Muscle layer of colon (tissue), 2 donors: ENCODE measurements at regions not wholly inside any gene's neighbourhood (a gene's known extent, or its start where the extent isn't known, plus 50 kb on each side); places are given as distances from the start of the nearest gene placed in this dataset.
A peak's percentile ranks its signal among the peaks of the same experiment; 100 is the strongest.

Experiments used
- H3K27ac ChIP-seq: one replicate; pipeline ENCODE4 v1.7.0; 2013; ENCODE audit warnings: low read depth, mild to moderate bottlenecking, low read length, moderate library complexity
- H3K27me3 ChIP-seq, 2 donors: one replicate each; pipeline ENCODE4 v1.7.0; 2013; ENCODE audit warnings: low read length in 2 of 2, mild to moderate bottlenecking in 2 of 2; ENCODE audit not compliant: insufficient read depth in 2 of 2, control insufficient read depth in 1 of 2
- H3K36me3 ChIP-seq: one replicate; pipeline ENCODE4 v1.7.0; 2013; ENCODE audit warnings: mild to moderate bottlenecking, low read length; ENCODE audit not compliant: insufficient read depth
- H3K4me1 ChIP-seq: one replicate; pipeline ENCODE4 v1.7.0; 2013; ENCODE audit warnings: mild to moderate bottlenecking, low read length; ENCODE audit not compliant: insufficient read depth
- H3K4me3 ChIP-seq, 2 donors: one replicate each; pipeline ENCODE4 v1.7.0; 2013; ENCODE audit warnings: low read length in 2 of 2, low read depth in 1 of 2, mild to moderate bottlenecking in 1 of 2, moderate library complexity in 1 of 2
- H3K9ac ChIP-seq: one replicate; pipeline ENCODE4 v1.7.0; 2013; ENCODE audit warnings: low read length
- H3K9me3 ChIP-seq: one replicate; pipeline ENCODE4 v1.7.0; 2013; ENCODE audit warnings: mild to moderate bottlenecking, low read length
- donor health status: abdominal sarcoma.
- donor health status: Adenocarcinoma of cecum.

GRCh38 chr3:152200476-152201420 lies 68.0 kb upstream of the MBNL1 start:
- Histone ChIP-seq H3K4me3 (peak overlapping the region in 1 of 2 donors; percentile 22), H3K27ac (peak overlapping the region; percentile 56), H3K36me3 (no peaks in the 10 kb centered on the region), H3K4me1 (peaks cover 50% of the 10 kb centered on the region), H3K9ac (peak overlapping the region; percentile 41), H3K9me3 (no peaks in the 10 kb centered on the region), H3K27me3 (no peaks in the 10 kb centered on the region)

DNA sequence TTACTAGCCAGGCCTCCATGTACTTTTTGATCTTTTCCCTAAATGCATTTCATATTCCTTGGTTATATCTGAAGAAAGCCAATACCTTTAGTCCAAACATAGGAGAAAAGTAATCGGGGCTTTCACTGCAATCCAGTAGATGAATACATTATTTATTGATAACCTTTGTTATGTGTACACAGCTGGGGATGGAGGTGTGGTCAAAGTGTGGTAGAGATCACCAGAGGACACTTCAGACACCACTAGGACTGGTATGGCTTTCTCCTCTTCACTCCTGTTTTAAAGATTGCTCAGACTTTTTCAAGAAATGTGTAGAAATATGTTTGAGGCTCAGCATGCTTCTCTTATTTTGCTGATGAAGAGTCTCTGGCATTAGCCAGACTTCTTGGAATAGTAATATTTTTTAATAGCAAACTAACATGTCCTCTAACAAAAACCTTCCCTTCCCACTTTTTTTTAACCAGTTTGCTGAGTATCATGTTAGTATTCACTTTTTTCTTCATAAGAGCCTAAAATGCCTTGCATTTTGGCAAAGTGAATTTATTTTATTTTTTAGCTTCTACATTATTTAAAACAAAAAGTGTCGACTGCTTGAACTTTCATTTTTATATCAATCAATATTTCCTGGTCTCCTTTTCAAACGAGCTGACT lies 65.6 kb upstream of the MBNL1 start:
- peaks cover 49% of the 10 kb centered on the region for H3K4me1 ChIP-seq
- no peaks in the 10 kb centered on the region for H3K27me3 ChIP-seq
- H3K4me3 ChIP-seq = peak overlapping the region in 1 of 2 donors; percentile 58
- H3K27ac ChIP-seq = peak overlapping the region; percentile 56
- H3K9me3 ChIP-seq = no peaks in the 10 kb centered on the region
- peak overlapping the region; percentile 83 for H3K9ac ChIP-seq
- no peaks in the 10 kb centered on the region for H3K36me3 ChIP-seq

DNA sequence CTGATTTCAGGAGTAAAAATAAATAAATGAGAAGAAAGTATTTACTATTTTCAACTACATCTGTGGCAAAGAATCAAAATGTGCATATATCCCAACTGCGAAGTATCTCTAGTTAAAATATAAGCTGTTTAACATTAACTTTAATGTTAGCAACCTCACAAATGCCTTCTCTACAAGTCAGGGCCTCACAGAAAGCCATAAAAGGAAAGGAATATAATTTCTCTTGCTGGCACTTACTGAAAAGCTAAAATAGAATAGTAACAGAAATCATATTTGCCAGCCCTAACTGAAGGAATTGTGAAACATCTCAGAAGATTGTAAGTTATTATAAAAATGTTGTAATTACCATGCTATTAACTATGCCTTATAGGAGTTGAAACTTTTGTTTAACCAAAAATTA lies 65.1 kb upstream of the MBNL1 start:
- peak overlapping the region in 1 of 2 donors; percentile 58 for H3K4me3 ChIP-seq
- peak overlapping the region; percentile 56 for H3K27ac ChIP-seq
- no peaks in the 10 kb centered on the region for H3K9me3 ChIP-seq
- H3K36me3 ChIP-seq = no peaks in the 10 kb centered on the region
- H3K27me3 ChIP-seq = no peaks in the 10 kb centered on the region
- peaks cover 44% of the 10 kb centered on the region for H3K4me1 ChIP-seq
- H3K9ac ChIP-seq = peak overlapping the region; percentile 83

GRCh38 chr3:152204218-152204617 lies 64.5 kb upstream of the MBNL1 start:
- H3K36me3 ChIP-seq = no peaks in the 10 kb centered on the region
- no peaks in the 10 kb centered on the region for H3K27me3 ChIP-seq
- peak overlapping the region in 1 of 2 donors; percentile 58 for H3K4me3 ChIP-seq
- H3K4me1 ChIP-seq = peaks cover 40% of the 10 kb centered on the region
- no peaks in the 10 kb centered on the region for H3K9me3 ChIP-seq
- H3K9ac ChIP-seq = peak overlapping the region; percentile 83
- H3K27ac ChIP-seq = peak overlapping the region; percentile 56

DNA sequence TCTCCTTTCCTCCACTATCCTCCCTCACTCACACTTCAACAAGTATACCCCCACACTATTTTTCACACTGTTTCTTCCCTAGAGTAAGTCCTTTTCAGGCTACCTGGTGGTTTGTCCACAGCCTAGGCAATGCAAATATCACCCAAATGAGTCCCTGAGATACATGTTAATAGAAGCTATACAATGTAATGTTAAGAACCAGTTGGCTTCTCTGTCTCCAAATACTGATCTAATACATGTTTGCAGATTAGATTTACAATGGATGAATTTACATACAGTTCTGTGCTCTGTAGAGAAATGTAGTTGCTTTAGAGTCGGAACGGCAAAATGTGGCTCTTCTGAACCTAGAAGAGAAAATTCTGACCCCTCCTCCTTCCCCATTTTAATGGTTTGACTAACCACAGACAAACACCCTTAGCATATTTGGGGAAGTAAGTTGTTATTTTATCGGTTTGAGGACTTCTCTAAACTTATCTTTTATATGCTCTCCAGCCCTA lies 63.6 kb upstream of the MBNL1 start:
- peak overlapping the region; percentile 56 for H3K27ac ChIP-seq
- H3K9me3 ChIP-seq = no peaks in the 10 kb centered on the region
- H3K9ac ChIP-seq = peak overlapping the region; percentile 92
- H3K4me3 ChIP-seq = peak overlapping the region; percentile 40 to 58
- no peaks in the 10 kb centered on the region for H3K27me3 ChIP-seq
- H3K4me1 ChIP-seq = peaks cover 36% of the 10 kb centered on the region
- H3K36me3 ChIP-seq = no peaks in the 10 kb centered on the region

GRCh38 chr3:152206243-152206760 lies 62.4 kb upstream of the MBNL1 start:
- no peaks in the 10 kb centered on the region for H3K9me3 ChIP-seq
- H3K27me3 ChIP-seq = no peaks in the 10 kb centered on the region
- H3K9ac ChIP-seq = no peak overlapping the region
- peak overlapping the region; percentile 56 for H3K27ac ChIP-seq
- H3K4me1 ChIP-seq = peaks cover 39% of the 10 kb centered on the region
- H3K36me3 ChIP-seq = no peaks in the 10 kb centered on the region
- peak overlapping the region in 1 of 2 donors; percentile 6 for H3K4me3 ChIP-seq

GRCh38 chr3:152208439-152208838 lies 60.3 kb upstream of the MBNL1 start:
- no peaks in the 10 kb centered on the region for H3K9me3 ChIP-seq
- H3K4me3 ChIP-seq = no peak overlapping the region
- H3K9ac ChIP-seq = no peak overlapping the region
- H3K4me1 ChIP-seq = peaks cover 34% of the 10 kb centered on the region
- no peaks in the 10 kb centered on the region for H3K27me3 ChIP-seq
- H3K27ac ChIP-seq = peak overlapping the region; percentile 19
- H3K36me3 ChIP-seq = no peaks in the 10 kb centered on the region

DNA sequence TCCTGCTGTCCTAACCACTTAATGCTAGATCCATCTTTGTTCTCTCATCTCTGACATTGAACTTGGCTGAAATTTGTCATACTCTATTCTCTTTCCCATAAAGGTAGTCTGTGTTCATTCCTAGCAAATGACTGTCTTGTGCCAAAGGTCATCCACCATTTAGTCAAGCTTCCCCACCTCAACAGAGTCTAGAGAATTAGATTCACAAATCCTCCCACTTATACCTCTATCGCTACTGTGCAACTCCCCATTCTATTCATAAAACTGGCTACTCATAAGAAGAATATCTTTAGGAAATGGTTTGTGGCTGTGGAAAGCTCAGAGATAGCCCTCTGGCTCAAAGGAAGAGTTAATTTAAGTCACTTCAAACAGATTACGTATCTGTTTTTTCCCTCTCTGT lies 59.7 kb upstream of the MBNL1 start:
- H3K4me3 ChIP-seq = no peak overlapping the region
- H3K9ac ChIP-seq = no peak overlapping the region
- H3K36me3 ChIP-seq = no peaks in the 10 kb centered on the region
- H3K27ac ChIP-seq = peak overlapping the region; percentile 19
- peaks cover 36% of the 10 kb centered on the region for H3K4me1 ChIP-seq
- no peaks in the 10 kb centered on the region for H3K9me3 ChIP-seq
- H3K27me3 ChIP-seq = no peaks in the 10 kb centered on the region

- no peak overlapping the region for H3K27ac ChIP-seq
- H3K27me3 ChIP-seq = no peaks in the 10 kb centered on the region
- H3K36me3 ChIP-seq = no peaks in the 10 kb centered on the region
- H3K4me3 ChIP-seq = no peak overlapping the region
- H3K9ac ChIP-seq = no peak overlapping the region
- peaks cover 36% of the 10 kb centered on the region for H3K4me1 ChIP-seq
- no peaks in the 10 kb centered on the region for H3K9me3 ChIP-seq
Measured at GRCh38 chr3:152209776-152210175, 59.0 kb upstream of the MBNL1 start.

- Histone ChIP-seq H3K27ac (peak overlapping the region; percentile 16), H3K36me3 (no peaks in the 10 kb centered on the region), H3K27me3 (no peaks in the 10 kb centered on the region), H3K4me1 (peaks cover 34% of the 10 kb centered on the region), H3K9me3 (no peaks in the 10 kb centered on the region), H3K9ac (no peak overlapping the region), H3K4me3 (no peak overlapping the region)
Measured at GRCh38 chr3:152210697-152211096, 58.0 kb upstream of the MBNL1 start.

GRCh38 chr3:152211655-152212054 lies 57.1 kb upstream of the MBNL1 start:
- no peak overlapping the region for H3K27ac ChIP-seq

More at GRCh38 chr3:152211655-152212054, 57.1 kb upstream of the MBNL1 start:
- Histone ChIP-seq H3K4me3 (no peak overlapping the region), H3K27me3 (no peaks in the 10 kb centered on the region), H3K36me3 (no peaks in the 10 kb centered on the region), H3K9me3 (no peaks in the 10 kb centered on the region), H3K9ac (no peak overlapping the region), H3K4me1 (peaks cover 25% of the 10 kb centered on the region)
